Tibial nerve (tissue), 4 donors: ENCODE measurements at regions not wholly inside any gene's neighbourhood (a gene's known extent, or its start where the extent isn't known, plus 50 kb on each side); places are given as distances from the start of the nearest gene placed in this dataset.

Source experiments
- EP300 ChIP-seq, 2 donors: sonication (generic); formaldehyde crosslinking; IDR thresholded peaks; one replicate each; pipeline ENCODE4 v1.6.1; 2017; ENCODE audit warnings: antibody characterized with exemption in 2 of 2, mild to moderate bottlenecking in 1 of 2
- TF ChIP-seq, protein P1 (sequence below), 5 experiments: fragments of 200-600 bp in 3 of 5; fragments of 450-650 bp in 2 of 5; sonication (generic) in 3 of 5; IDR thresholded peaks; one replicate each; pipeline ENCODE4 v1.5.1; 2016 to 2019; ENCODE audit warnings: antibody characterized with exemption in 5 of 5, mild to moderate bottlenecking in 3 of 5, moderate library complexity in 2 of 5

DNA sequence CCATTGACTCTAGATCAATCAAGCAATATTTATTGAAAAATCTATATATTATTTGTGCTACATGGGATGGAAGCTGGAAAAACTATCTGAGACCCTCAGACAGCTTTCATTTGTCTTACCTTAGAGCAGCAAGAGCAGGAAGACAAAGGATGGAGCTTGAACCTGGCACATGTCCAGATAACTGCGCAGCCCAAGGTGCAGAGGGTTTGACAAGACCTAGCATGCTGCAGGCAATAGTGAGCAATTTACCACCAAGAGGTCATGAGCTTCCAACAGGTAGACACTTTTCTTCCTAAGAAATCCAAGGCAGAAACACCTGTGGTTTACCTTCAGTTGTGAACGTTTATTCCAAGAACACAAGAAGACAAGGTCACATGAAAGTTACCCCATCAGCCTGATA, 214.7 kb upstream of the NECTIN3 start:
- TF ChIP-seq, protein P1, sequence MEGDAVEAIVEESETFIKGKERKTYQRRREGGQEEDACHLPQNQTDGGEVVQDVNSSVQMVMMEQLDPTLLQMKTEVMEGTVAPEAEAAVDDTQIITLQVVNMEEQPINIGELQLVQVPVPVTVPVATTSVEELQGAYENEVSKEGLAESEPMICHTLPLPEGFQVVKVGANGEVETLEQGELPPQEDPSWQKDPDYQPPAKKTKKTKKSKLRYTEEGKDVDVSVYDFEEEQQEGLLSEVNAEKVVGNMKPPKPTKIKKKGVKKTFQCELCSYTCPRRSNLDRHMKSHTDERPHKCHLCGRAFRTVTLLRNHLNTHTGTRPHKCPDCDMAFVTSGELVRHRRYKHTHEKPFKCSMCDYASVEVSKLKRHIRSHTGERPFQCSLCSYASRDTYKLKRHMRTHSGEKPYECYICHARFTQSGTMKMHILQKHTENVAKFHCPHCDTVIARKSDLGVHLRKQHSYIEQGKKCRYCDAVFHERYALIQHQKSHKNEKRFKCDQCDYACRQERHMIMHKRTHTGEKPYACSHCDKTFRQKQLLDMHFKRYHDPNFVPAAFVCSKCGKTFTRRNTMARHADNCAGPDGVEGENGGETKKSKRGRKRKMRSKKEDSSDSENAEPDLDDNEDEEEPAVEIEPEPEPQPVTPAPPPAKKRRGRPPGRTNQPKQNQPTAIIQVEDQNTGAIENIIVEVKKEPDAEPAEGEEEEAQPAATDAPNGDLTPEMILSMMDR (IDR thresholded peaks at IDR 0.05): no peak
- no peak for TF ChIP-seq EP300 (IDR thresholded peaks at IDR 0.05)
